SK-N-SH (cell line): ENCODE measurements at regions not wholly inside any gene's neighbourhood (a gene's known extent, or its start where the extent isn't known, plus 50 kb on each side); places are given as distances from the start of the nearest gene placed in this dataset.

Source experiments
- CTCF ChIA-PET: fragments of 300-600, 350-600 bp; formaldehyde crosslinking; extraction: SDS; loops from one replicate; lab custom pipeline; 2021; lab: Yijun Ruan, JAX
- POLR2A ChIA-PET: fragments of 350-600 bp; sonication (Branson Sonifier 250); formaldehyde crosslinking; extraction: SDS; loops from one replicate; lab custom pipeline; 2020; ENCODE audit warnings: antibody characterized with exemption, inconsistent platforms; lab: Yijun Ruan, JAX
- DNase-seq: peaks from one replicate; pipeline ENCODE4 v3.0.0; 2012
- H2AFZ ChIP-seq: fragments of 200-600 bp; sonication (generic); 2 replicates; pipeline ENCODE4 v1.8.1; 2016; ENCODE audit warnings: antibody characterized with exemption, mild to moderate bottlenecking, low read depth
- H3F3A ChIP-seq: fragments of 200-600 bp; sonication (generic); replicated peaks from 2 replicates; pipeline ENCODE3; 2016; ENCODE audit warnings: antibody characterized with exemption, mild to moderate bottlenecking; ENCODE audit not compliant: insufficient read depth
- H3K27ac ChIP-seq, 2 experiments: fragments of 200-500 bp in 1 of 2; fragments of 200-600 bp in 1 of 2; sonication (Bioruptor generic) in 1 of 2; sonication (generic), shearing (Covaris generic) in 1 of 2; 2 replicates each; pipeline versions ENCODE4 v1.5.1 to v1.6.1; 2014 to 2016; ENCODE audit warnings: low read depth in 2 of 2, inconsistent platforms in 1 of 2, low read length in 1 of 2, mild to moderate bottlenecking in 1 of 2, mixed read lengths in 1 of 2
- H3K27me3 ChIP-seq: fragments of 200-600 bp; sonication (generic), shearing (Covaris generic); 2 replicates; pipeline ENCODE4 v1.6.1; 2016; ENCODE audit warnings: mixed run types; ENCODE audit not compliant: insufficient read depth
- H3K36me3 ChIP-seq, 2 experiments: fragments of 200-500 bp in 1 of 2; fragments of 200-600 bp in 1 of 2; sonication (Bioruptor generic) in 1 of 2; sonication (generic) in 1 of 2; replicated peaks in 1 of 2; 2 replicates each; pipeline versions ENCODE3 to v1.5.1; 2014 to 2016; ENCODE audit warnings: low read length in 1 of 2, mild to moderate bottlenecking in 1 of 2; ENCODE audit not compliant: insufficient read depth in 2 of 2, control insufficient read depth in 1 of 2
- H3K4me1 ChIP-seq, 2 experiments: fragments of 200-500 bp in 1 of 2; fragments of 200-600 bp in 1 of 2; sonication (Bioruptor generic) in 1 of 2; sonication (generic), shearing (Covaris generic) in 1 of 2; 2 replicates each; pipeline versions ENCODE4 v1.5.1 to v1.6.1; 2014 to 2016; ENCODE audit warnings: low read depth in 1 of 2, low read length in 1 of 2, mixed run types in 1 of 2; ENCODE audit not compliant: insufficient read depth in 2 of 2, control insufficient read depth in 1 of 2
- H3K4me2 ChIP-seq: fragments of 200-600 bp; sonication (generic), shearing (Covaris generic); 2 replicates; pipeline ENCODE4 v1.6.1; 2017; ENCODE audit warnings: mixed run types
- H3K4me3 ChIP-seq, 2 experiments: fragments of 200-500 bp in 1 of 2; fragments of 200-600 bp in 1 of 2; sonication (Bioruptor generic) in 1 of 2; sonication (generic), shearing (Covaris generic) in 1 of 2; 2 replicates each; pipeline versions ENCODE4 v1.5.1 to v1.8.1; 2014 to 2016; ENCODE audit warnings: low read depth in 2 of 2, inconsistent platforms in 1 of 2, low read length in 1 of 2, mild to moderate bottlenecking in 1 of 2, mixed read lengths in 1 of 2, moderate library complexity in 1 of 2
- H3K79me2 ChIP-seq: fragments of 200-600 bp; sonication (generic); 2 replicates; pipeline ENCODE4 v1.8.1; 2017; ENCODE audit warnings: mild to moderate bottlenecking; ENCODE audit not compliant: insufficient read depth
- H3K9ac ChIP-seq: fragments of 200-600 bp; sonication (generic); 2 replicates; pipeline ENCODE4 v1.6.1; 2017; ENCODE audit warnings: mixed run types
- H3K9me2 ChIP-seq: fragments of 200-600 bp; sonication (generic); 2 replicates; pipeline ENCODE4 v1.6.1; 2017; ENCODE audit warnings: mixed run types
- H3K9me3 ChIP-seq: fragments of 200-600 bp; sonication (generic); 2 replicates; pipeline ENCODE4 v1.6.1; 2017; ENCODE audit warnings: mixed run types, mild to moderate bottlenecking, moderate library complexity
- H4K20me1 ChIP-seq: fragments of 200-600 bp; sonication (generic); 2 replicates; pipeline ENCODE4 v1.6.1; 2017; ENCODE audit warnings: mild to moderate bottlenecking, mixed run types; ENCODE audit not compliant: insufficient read depth
- CHD2 ChIP-seq: fragments of 150-350 bp; IDR thresholded peaks from 2 replicates; pipeline ENCODE4 v1.6.1; 2018; ENCODE audit warnings: low read length; ENCODE audit not compliant: partially characterized antibody
- ELF1 ChIP-seq: IDR thresholded peaks from 2 replicates; pipeline ENCODE4 v1.4.0; 2012
- FOSL2 ChIP-seq: IDR thresholded peaks from 2 replicates; pipeline ENCODE4 v1.4.0; 2012; ENCODE audit warnings: low read depth, mild to moderate bottlenecking, moderate library complexity, borderline replicate concordance
- FOXJ3 ChIP-seq: sonication (generic); formaldehyde crosslinking; IDR thresholded peaks from 2 replicates; pipeline ENCODE4 v1.5.1; 2020; ENCODE audit warnings: mild to moderate bottlenecking, missing genetic modification reagents
- FOXM1 ChIP-seq: IDR thresholded peaks from 2 replicates; pipeline ENCODE4 v1.4.0; 2012; ENCODE audit warnings: low read depth, mild to moderate bottlenecking
- GABPA ChIP-seq: IDR thresholded peaks from 2 replicates; pipeline ENCODE4 v1.4.0; 2012; ENCODE audit warnings: low read depth, mild to moderate bottlenecking
- GATA2 ChIP-seq: sonication (generic); formaldehyde crosslinking; IDR thresholded peaks from 2 replicates; pipeline ENCODE4 v1.5.0; 2020; ENCODE audit warnings: mild to moderate bottlenecking, missing genetic modification reagents
- JUND ChIP-seq: IDR thresholded peaks from 2 replicates; pipeline ENCODE4 v1.4.0; 2012
- MXI1 ChIP-seq: IDR thresholded peaks from 2 replicates; pipeline ENCODE4 v1.6.1; 2012; ENCODE audit warnings: mild to moderate bottlenecking, low read depth, low read length, improper control_type of control experiment
- NFIC ChIP-seq: IDR thresholded peaks from 2 replicates; pipeline ENCODE4 v1.4.0; 2012; ENCODE audit warnings: borderline replicate concordance
- RAD21 ChIP-seq: IDR thresholded peaks from 2 replicates; pipeline ENCODE4 v1.6.1; 2012; ENCODE audit warnings: mild to moderate bottlenecking, low read length
- REST ChIP-seq: IDR thresholded peaks from 2 replicates; pipeline ENCODE4 v1.6.1; 2012; ENCODE audit warnings: mild to moderate bottlenecking, low read depth, low read length, moderate library complexity
- SIN3A ChIP-seq: IDR thresholded peaks from 2 replicates; pipeline ENCODE4 v1.6.1; 2012; ENCODE audit warnings: low read depth, mild to moderate bottlenecking, low read length, moderate library complexity, borderline replicate concordance
- USF2 ChIP-seq: fragments of 150-350 bp; IDR thresholded peaks from 2 replicates; pipeline ENCODE4 v1.6.1; 2017; ENCODE audit warnings: antibody characterized with exemption, low read length, low read depth, borderline replicate concordance
- YY1 ChIP-seq: IDR thresholded peaks from 2 replicates; pipeline ENCODE4 v1.4.0; 2012; ENCODE audit warnings: low read depth, mild to moderate bottlenecking
- WGBS: methylation state at CpG from one replicate; pipeline ENCODE4 v1.1.6; 2017; ENCODE audit warnings: low lambda C conversion rate; 5-methylcytosine and 5-hydroxymethylcytosine counted together
- TF ChIP-seq, protein P1 (sequence below): IDR thresholded peaks from 2 replicates; pipeline ENCODE4; 2012
- TF ChIP-seq, protein P2 (sequence below): fragments of 200-600 bp; sonication (generic); IDR thresholded peaks from 2 replicates; pipeline ENCODE4 v1.6.1; 2017; ENCODE audit warnings: antibody characterized with exemption, mild to moderate bottlenecking, moderate library complexity

GRCh38 chr1:121587230-121587569 lies 402.4 kb downstream of the SRGAP2C start:
- whole genome bisulfite sequencing, result 20% methylated on average over 2 of the region's 5 CpGs
- Histone ChIP-seq H2AFZ (no peak overlapping the region), H3K27ac (no peak overlapping the region), H3K4me1 (no peaks in the 10 kb centered on the region; a peak in 1 of 4 replicates), H3K27me3 (no peaks in the 10 kb centered on the region), H3K4me2 (no peak overlapping the region), H3K9me2 (no peaks in the 10 kb centered on the region), H3K9me3 (no peaks in the 10 kb centered on the region), H3F3A (no peaks in the 10 kb centered on the region), H3K79me2 (no peaks in the 10 kb centered on the region), H3K36me3 (no peaks in the 10 kb centered on the region), H4K20me1 (no peaks in the 10 kb centered on the region), H3K4me3 (no peak overlapping the region), H3K9ac (no peak overlapping the region)
- ChIA-PET POLR2A (no interaction called here), CTCF (no interaction called here)
- DNase-seq, result no peak
- TF ChIP-seq NFIC (no peak), RAD21 (no peak), SIN3A (no peak), FOXJ3 (CRISPR knock-in tag) (no peak), CHD2 (no peak), MXI1 (no peak), YY1 (no peak), GATA2 (no peak), FOXM1 (no peak), GABPA (no peak), REST (no peak), JUND (no peak), USF2 (no peak), ELF1 (no peak), FOSL2 (no peak)
- TF ChIP-seq, protein P1, sequence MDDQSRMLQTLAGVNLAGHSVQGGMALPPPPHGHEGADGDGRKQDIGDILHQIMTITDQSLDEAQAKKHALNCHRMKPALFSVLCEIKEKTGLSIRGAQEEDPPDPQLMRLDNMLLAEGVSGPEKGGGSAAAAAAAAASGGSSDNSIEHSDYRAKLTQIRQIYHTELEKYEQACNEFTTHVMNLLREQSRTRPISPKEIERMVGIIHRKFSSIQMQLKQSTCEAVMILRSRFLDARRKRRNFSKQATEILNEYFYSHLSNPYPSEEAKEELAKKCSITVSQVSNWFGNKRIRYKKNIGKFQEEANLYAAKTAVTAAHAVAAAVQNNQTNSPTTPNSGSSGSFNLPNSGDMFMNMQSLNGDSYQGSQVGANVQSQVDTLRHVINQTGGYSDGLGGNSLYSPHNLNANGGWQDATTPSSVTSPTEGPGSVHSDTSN, result no peak
- TF ChIP-seq, protein P2, sequence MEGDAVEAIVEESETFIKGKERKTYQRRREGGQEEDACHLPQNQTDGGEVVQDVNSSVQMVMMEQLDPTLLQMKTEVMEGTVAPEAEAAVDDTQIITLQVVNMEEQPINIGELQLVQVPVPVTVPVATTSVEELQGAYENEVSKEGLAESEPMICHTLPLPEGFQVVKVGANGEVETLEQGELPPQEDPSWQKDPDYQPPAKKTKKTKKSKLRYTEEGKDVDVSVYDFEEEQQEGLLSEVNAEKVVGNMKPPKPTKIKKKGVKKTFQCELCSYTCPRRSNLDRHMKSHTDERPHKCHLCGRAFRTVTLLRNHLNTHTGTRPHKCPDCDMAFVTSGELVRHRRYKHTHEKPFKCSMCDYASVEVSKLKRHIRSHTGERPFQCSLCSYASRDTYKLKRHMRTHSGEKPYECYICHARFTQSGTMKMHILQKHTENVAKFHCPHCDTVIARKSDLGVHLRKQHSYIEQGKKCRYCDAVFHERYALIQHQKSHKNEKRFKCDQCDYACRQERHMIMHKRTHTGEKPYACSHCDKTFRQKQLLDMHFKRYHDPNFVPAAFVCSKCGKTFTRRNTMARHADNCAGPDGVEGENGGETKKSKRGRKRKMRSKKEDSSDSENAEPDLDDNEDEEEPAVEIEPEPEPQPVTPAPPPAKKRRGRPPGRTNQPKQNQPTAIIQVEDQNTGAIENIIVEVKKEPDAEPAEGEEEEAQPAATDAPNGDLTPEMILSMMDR, result no peak
